DND-41 (cell line): ENCODE measurements at regions not wholly inside any gene's neighbourhood (a gene's known extent, or its start where the extent isn't known, plus 50 kb on each side); places are given as distances from the start of the nearest gene placed in this dataset.

Experiments used
- ATAC-seq: fragments of 200-7000 bp; cut with Tn5 transposase; 3 replicates; pipeline ENCODE4 v1.9.1; 2021; ENCODE audit warnings: low read depth; ENCODE audit not compliant: insufficient read depth
- DNase-seq: peaks from one replicate; pipeline ENCODE4 v3.0.0-alpha.2; 2020
- H2AFZ ChIP-seq: 2 replicates; pipeline ENCODE4 v1.6.0; 2012; ENCODE audit warnings: low read depth, low read length
- H3K27ac ChIP-seq: 2 replicates; pipeline ENCODE4 v1.5.1; 2012; ENCODE audit warnings: low read length, inconsistent platforms
- H3K27me3 ChIP-seq: fragments of 200-600 bp; sonication (generic); 2 replicates; pipeline ENCODE4 v1.6.0; 2012; ENCODE audit warnings: low read length, mild to moderate bottlenecking, inconsistent platforms; ENCODE audit not compliant: insufficient read depth, poor library complexity
- H3K36me3 ChIP-seq: 2 replicates; pipeline ENCODE4 v1.5.1; 2012; ENCODE audit warnings: low read length, inconsistent platforms; ENCODE audit not compliant: insufficient read depth
- H3K4me1 ChIP-seq: 2 replicates; pipeline ENCODE4 v1.5.1; 2012; ENCODE audit warnings: mild to moderate bottlenecking, low read length; ENCODE audit not compliant: insufficient read depth
- H3K4me2 ChIP-seq: 2 replicates; pipeline ENCODE4 v1.6.0; 2012; ENCODE audit warnings: mild to moderate bottlenecking, moderate library complexity, low read length, inconsistent platforms; ENCODE audit not compliant: insufficient read depth
- H3K4me3 ChIP-seq, 2 experiments: fragments of 200-600 bp in 1 of 2; shearing (Covaris generic) in 1 of 2; 2 replicates each; pipeline ENCODE4 v1.5.1; 2012 to 2016; ENCODE audit warnings: inconsistent platforms in 2 of 2, low read length in 2 of 2, mild to moderate bottlenecking in 2 of 2, low read depth in 1 of 2, moderate library complexity in 1 of 2
- H3K79me2 ChIP-seq: 2 replicates; pipeline ENCODE4 v1.6.0; 2012; ENCODE audit warnings: low read length, inconsistent platforms; ENCODE audit not compliant: insufficient read depth
- H3K9ac ChIP-seq: 2 replicates; pipeline ENCODE4 v1.6.0; 2012; ENCODE audit warnings: low read depth, mild to moderate bottlenecking, inconsistent platforms, low read length, moderate library complexity
- H3K9me3 ChIP-seq: 2 replicates; pipeline ENCODE4 v1.5.1; 2012; ENCODE audit warnings: low read length, moderate library complexity, mild to moderate bottlenecking, inconsistent platforms; ENCODE audit not compliant: insufficient read depth, severe bottlenecking
- H4K20me1 ChIP-seq: 2 replicates; pipeline ENCODE4 v1.6.0; 2012; ENCODE audit warnings: low read length; ENCODE audit not compliant: insufficient read depth
- EZH2 ChIP-seq: IDR thresholded peaks from 3 replicates; pipeline ENCODE4 v1.6.1; 2012; ENCODE audit warnings: borderline replicate concordance, low read depth, mild to moderate bottlenecking, moderate library complexity, low read length, inconsistent platforms; ENCODE audit not compliant: severe bottlenecking
- TF ChIP-seq, protein P1 (sequence below): IDR thresholded peaks from 2 replicates; pipeline ENCODE4 v1.5.1; 2012; ENCODE audit warnings: borderline replicate concordance, low read length, moderate library complexity, mild to moderate bottlenecking; ENCODE audit not compliant: poor library complexity, severe bottlenecking; ENCODE audit errors: extremely low read depth

- no peak overlapping the region for H3K9ac ChIP-seq
- no peaks in the 10 kb centered on the region for H3K36me3 ChIP-seq
- no peaks in the 10 kb centered on the region for H3K9me3 ChIP-seq
- no peak overlapping the region for H3K27ac ChIP-seq
- DNase-seq (no peak), ATAC-seq (no peak)
- H3K79me2 ChIP-seq, result no peaks in the 10 kb centered on the region
- no peak overlapping the region for H3K4me2 ChIP-seq
- H3K27me3 ChIP-seq, result no peaks in the 10 kb centered on the region
- TF ChIP-seq, protein P1, sequence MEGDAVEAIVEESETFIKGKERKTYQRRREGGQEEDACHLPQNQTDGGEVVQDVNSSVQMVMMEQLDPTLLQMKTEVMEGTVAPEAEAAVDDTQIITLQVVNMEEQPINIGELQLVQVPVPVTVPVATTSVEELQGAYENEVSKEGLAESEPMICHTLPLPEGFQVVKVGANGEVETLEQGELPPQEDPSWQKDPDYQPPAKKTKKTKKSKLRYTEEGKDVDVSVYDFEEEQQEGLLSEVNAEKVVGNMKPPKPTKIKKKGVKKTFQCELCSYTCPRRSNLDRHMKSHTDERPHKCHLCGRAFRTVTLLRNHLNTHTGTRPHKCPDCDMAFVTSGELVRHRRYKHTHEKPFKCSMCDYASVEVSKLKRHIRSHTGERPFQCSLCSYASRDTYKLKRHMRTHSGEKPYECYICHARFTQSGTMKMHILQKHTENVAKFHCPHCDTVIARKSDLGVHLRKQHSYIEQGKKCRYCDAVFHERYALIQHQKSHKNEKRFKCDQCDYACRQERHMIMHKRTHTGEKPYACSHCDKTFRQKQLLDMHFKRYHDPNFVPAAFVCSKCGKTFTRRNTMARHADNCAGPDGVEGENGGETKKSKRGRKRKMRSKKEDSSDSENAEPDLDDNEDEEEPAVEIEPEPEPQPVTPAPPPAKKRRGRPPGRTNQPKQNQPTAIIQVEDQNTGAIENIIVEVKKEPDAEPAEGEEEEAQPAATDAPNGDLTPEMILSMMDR, result no peak
- no peak for TF ChIP-seq EZH2
- H3K4me1 ChIP-seq, result no peaks in the 10 kb centered on the region
- no peaks in the 10 kb centered on the region for H4K20me1 ChIP-seq
- no peak overlapping the region for H3K4me3 ChIP-seq
- H2AFZ ChIP-seq, result no peak overlapping the region
Measured at GRCh38 chr13:39847336-39847735, 191.9 kb downstream of the COG6 start.

DNA sequence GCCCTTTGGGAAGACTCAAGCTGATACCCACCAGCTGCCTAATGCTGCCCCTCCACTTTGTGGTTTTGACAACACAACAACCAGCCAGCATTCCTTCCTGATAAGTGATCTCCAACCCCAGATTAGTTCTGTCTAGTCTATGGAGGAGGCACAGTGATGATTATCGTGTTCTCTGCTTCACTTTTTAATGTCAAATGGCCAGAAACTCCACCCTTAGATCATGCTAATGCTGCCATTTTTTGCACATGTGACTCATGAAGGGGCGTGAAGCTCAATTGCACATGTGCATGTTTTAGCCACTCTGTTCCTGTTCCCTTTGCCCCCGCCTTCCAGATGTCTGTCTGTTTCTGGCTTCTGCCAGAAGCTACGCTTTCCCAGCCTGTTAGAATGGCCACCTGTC lies 199.8 kb downstream of the COG6 start:
- Histone ChIP-seq H3K36me3 (no peaks in the 10 kb centered on the region), H3K27ac (no peak overlapping the region), H3K27me3 (no peaks in the 10 kb centered on the region), H4K20me1 (no peaks in the 10 kb centered on the region), H3K9ac (no peak overlapping the region), H2AFZ (no peak overlapping the region), H3K9me3 (no peaks in the 10 kb centered on the region), H3K79me2 (no peaks in the 10 kb centered on the region), H3K4me3 (no peak overlapping the region), H3K4me1 (no peaks in the 10 kb centered on the region), H3K4me2 (no peak overlapping the region)
- TF ChIP-seq, protein P1, result no peak
- TF ChIP-seq EZH2, result no peak
- ATAC-seq, result no peak
- DNase-seq, result no peak

- no peaks in the 10 kb centered on the region for H4K20me1 ChIP-seq
- H2AFZ ChIP-seq, result no peak overlapping the region
- H3K4me1 ChIP-seq, result no peaks in the 10 kb centered on the region
- H3K9ac ChIP-seq, result no peak overlapping the region
- H3K27ac ChIP-seq, result no peak overlapping the region
- DNase-seq (no peak), ATAC-seq (no peak)
- H3K4me2 ChIP-seq, result no peak overlapping the region
- H3K27me3 ChIP-seq, result no peaks in the 10 kb centered on the region
- H3K9me3 ChIP-seq, result no peaks in the 10 kb centered on the region
- TF ChIP-seq, protein P1, result no peak
- TF ChIP-seq EZH2, result no peak
- H3K4me3 ChIP-seq, result no peak overlapping the region
- no peaks in the 10 kb centered on the region for H3K79me2 ChIP-seq
- H3K36me3 ChIP-seq, result no peaks in the 10 kb centered on the region
Measured at GRCh38 chr13:39856714-39857113, 201.3 kb downstream of the COG6 start.

GRCh38 chr13:39858794-39859193 lies 203.3 kb downstream of the COG6 start:
- no peak for TF ChIP-seq EZH2
- TF ChIP-seq, protein P1, result no peak
- no peak overlapping the region for H2AFZ ChIP-seq

More at GRCh38 chr13:39858794-39859193, 203.3 kb downstream of the COG6 start:
- no peaks in the 10 kb centered on the region for H3K4me1 ChIP-seq
- H3K36me3 ChIP-seq, result no peaks in the 10 kb centered on the region
- H3K27ac ChIP-seq, result no peak overlapping the region
- H3K27me3 ChIP-seq, result no peaks in the 10 kb centered on the region
- H3K4me3 ChIP-seq, result no peak overlapping the region
- H3K9me3 ChIP-seq, result no peaks in the 10 kb centered on the region
- H3K4me2 ChIP-seq, result no peak overlapping the region
- DNase-seq (no peak), ATAC-seq (no peak)
- H4K20me1 ChIP-seq, result no peaks in the 10 kb centered on the region
- no peaks in the 10 kb centered on the region for H3K79me2 ChIP-seq
- H3K9ac ChIP-seq, result no peak overlapping the region
